ENCODE measurements at regions not wholly inside any gene's neighbourhood (a gene's known extent, or its start where the extent isn't known, plus 50 kb on each side); places are given as distances from the start of the nearest gene placed in this dataset.
"Not testable (repeated sequence)": the region's sequence is repeated elsewhere in the genome, so short reads cannot be mapped to it uniquely, and the experiment has no call there.

GRCh38 chr1:100597061-100597741, 59.3 kb downstream of the GPR88 start:
- no peak for DNase-seq
- intact Hi-C loops (cut with micrococcal nuclease): no loop called here
- no peak for ATAC-seq

- DNase-seq (no peak), ATAC-seq (peak; percentile 51)
- intact Hi-C loops (cut with micrococcal nuclease): no loop called here
Measured at GRCh38 chr1:100597784-100598183, 59.8 kb downstream of the GPR88 start.

GRCh38 chr1:100600377-100600776, 62.4 kb downstream of the GPR88 start:
- intact Hi-C loops (cut with micrococcal nuclease); ATAC-seq; DNase-seq: not testable (repeated sequence)

- DNase-seq; ATAC-seq; intact Hi-C loops (cut with micrococcal nuclease): not testable (repeated sequence)
Measured at GRCh38 chr1:100602028-100602427, 64.1 kb downstream of the GPR88 start.

GRCh38 chr1:100604372-100604771, 66.4 kb downstream of the GPR88 start:
- intact Hi-C loops (cut with micrococcal nuclease): no loop called here
- ATAC-seq (no peak), DNase-seq (no peak)

- ATAC-seq: peak; percentile 70
- intact Hi-C loops (cut with micrococcal nuclease): loop anchor here (2.0 kb wide), 1 partner anchor 260 kb away; no protein-coding TSS in a partner anchor
- peak; percentile 45 for DNase-seq
Measured at GRCh38 chr1:100606438-100606837, 68.5 kb downstream of the GPR88 start.

- intact Hi-C loops (cut with micrococcal nuclease): loop anchor here (2.0 kb wide), 1 partner anchor 259 kb away; no protein-coding TSS in a partner anchor
- no peak for ATAC-seq
- DNase-seq: no peak
Measured at GRCh38 chr1:100607628-100608240, 69.8 kb downstream of the GPR88 start.

- DNase-seq (no peak), ATAC-seq (no peak)
- intact Hi-C loops (cut with micrococcal nuclease): no loop called here
Measured at GRCh38 chr1:100609849-100610248, 71.9 kb downstream of the GPR88 start.

- intact Hi-C loops (cut with micrococcal nuclease): no loop called here
- ATAC-seq: no peak
- no peak for DNase-seq
Measured at GRCh38 chr1:100611086-100611485, 73.1 kb downstream of the GPR88 start.

- intact Hi-C loops (cut with micrococcal nuclease): no loop called here
- DNase-seq (no peak), ATAC-seq (no peak)
Measured at GRCh38 chr1:100612540-100612939, 74.6 kb downstream of the GPR88 start.

GRCh38 chr1:100613817-100614559, 76.0 kb downstream of the GPR88 start:
- ATAC-seq (no peak), DNase-seq (no peak)
- intact Hi-C loops (cut with micrococcal nuclease): no loop called here

GRCh38 chr1:100614570-100614969, 76.6 kb downstream of the GPR88 start:
- no peak for ATAC-seq
- intact Hi-C loops (cut with micrococcal nuclease): no loop called here
- DNase-seq: no peak

GRCh38 chr1:100615686-100616085, 77.7 kb downstream of the GPR88 start:
- DNase-seq (no peak), ATAC-seq (no peak)
- intact Hi-C loops (cut with micrococcal nuclease): no loop called here

- DNase-seq: no peak
- intact Hi-C loops (cut with micrococcal nuclease): no loop called here
- ATAC-seq: no peak
Measured at GRCh38 chr1:100616121-100616621, 78.2 kb downstream of the GPR88 start.

GRCh38 chr1:100622037-100622436, 84.1 kb downstream of the GPR88 start:
- ATAC-seq: peak; percentile 92
- no peak for DNase-seq
- intact Hi-C loops (cut with micrococcal nuclease): no loop called here

GRCh38 chr1:100622506-100622905, 84.6 kb downstream of the GPR88 start:
- peak; percentile 39 for ATAC-seq
- no peak for DNase-seq
- intact Hi-C loops (cut with micrococcal nuclease): no loop called here

GRCh38 chr1:100622966-100623762, 85.2 kb downstream of the GPR88 start:
- DNase-seq: no peak
- ATAC-seq: no peak
- intact Hi-C loops (cut with micrococcal nuclease): no loop called here

GRCh38 chr1:100624886-100625610, 87.1 kb downstream of the GPR88 start:
- DNase-seq (no peak), ATAC-seq (no peak)
- intact Hi-C loops (cut with micrococcal nuclease): no loop called here

GRCh38 chr1:100626397-100626796, 88.5 kb downstream of the GPR88 start:
- ATAC-seq (no peak), DNase-seq (no peak)
- intact Hi-C loops (cut with micrococcal nuclease): no loop called here

All from left ventricle myocardium superior (tissue), 1 donor.